Dendritic cell treated with granulocyte-macrophage colony-stimulating factor and Interleukin-4, amounts not matched to agents 40 ng/mL and 50 ng/mL, for 4 days (primary cell): ENCODE measurements at regions not wholly inside any gene's neighbourhood (a gene's known extent, or its start where the extent isn't known, plus 50 kb on each side); places are given as distances from the start of the nearest gene placed in this dataset.
"Not testable (repeated sequence)": the region's sequence is repeated elsewhere in the genome, so short reads cannot be mapped to it uniquely, and the experiment has no call there.

Experiments
- H3K27ac Mint-ChIP-seq: one replicate; pipeline ENCODE4 v1.8.0; 2022; ENCODE audit warnings: mild to moderate bottlenecking, mixed read lengths
- H3K27me3 Mint-ChIP-seq: one replicate; pipeline ENCODE4 v1.8.0; 2022; ENCODE audit warnings: mild to moderate bottlenecking, mixed read lengths
- H3K36me3 Mint-ChIP-seq: one replicate; pipeline ENCODE4 v1.8.0; 2022; ENCODE audit warnings: low read depth, mixed read lengths
- H3K4me1 Mint-ChIP-seq: one replicate; pipeline ENCODE4 v1.8.0; 2022; ENCODE audit warnings: low read depth, mixed read lengths
- H3K4me3 Mint-ChIP-seq: one replicate; pipeline ENCODE4 v1.8.0; 2022; ENCODE audit warnings: mild to moderate bottlenecking, moderate library complexity, mixed read lengths
- H3K9me3 Mint-ChIP-seq: one replicate; pipeline ENCODE4 v1.8.0; 2022; ENCODE audit warnings: mixed read lengths
- intact Hi-C: fragments of 100-400 bp; cut with micrococcal nuclease; formaldehyde crosslinking; loops from one replicate; pipeline ENCODE4 v1.15.0; 2022

DNA sequence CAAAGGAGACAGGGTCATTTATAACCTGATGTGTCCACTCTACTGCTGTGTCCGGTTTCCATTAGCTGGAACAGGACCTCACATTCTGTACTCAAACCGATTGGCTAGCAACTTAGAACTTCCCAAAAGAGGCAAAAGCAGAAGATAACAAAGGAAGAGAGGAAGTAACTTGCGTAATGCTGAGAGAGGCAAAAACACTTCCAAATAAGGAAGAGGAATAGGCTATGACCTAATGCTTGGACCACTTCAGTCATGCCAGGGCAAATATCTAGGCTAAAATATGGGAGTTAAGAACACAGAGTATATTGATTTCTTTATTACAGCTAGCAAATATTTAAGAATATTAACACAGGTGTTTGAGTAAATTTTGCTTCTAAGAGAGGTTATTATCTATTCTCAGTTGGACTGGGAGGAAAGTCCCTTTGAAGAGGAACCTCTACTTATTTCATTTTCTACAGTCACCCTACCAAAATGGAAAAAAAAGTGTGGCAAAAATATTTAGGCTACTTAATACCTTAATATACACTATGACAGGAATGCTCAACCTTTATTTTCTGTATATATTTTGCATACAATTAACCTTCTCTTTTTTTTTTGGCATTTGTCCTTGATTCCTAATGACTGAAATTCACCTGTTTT lies 499.8 kb upstream of the CHORDC1 start:
- H3K36me3 Mint-ChIP-seq, result no peaks in the 10 kb centered on the region
- peaks cover 5% of the 10 kb centered on the region for H3K4me1 Mint-ChIP-seq
- no peak overlapping the region for H3K27ac Mint-ChIP-seq
- H3K4me3 Mint-ChIP-seq, result no peak overlapping the region
- intact Hi-C loops, result no loop called here
- peaks cover 38% of the 10 kb centered on the region for H3K9me3 Mint-ChIP-seq
- no peaks in the 10 kb centered on the region for H3K27me3 Mint-ChIP-seq

GRCh38 chr11:90717522-90717921 lies 494.7 kb upstream of the CHORDC1 start:
- peaks cover 3% of the 10 kb centered on the region for H3K4me1 Mint-ChIP-seq
- H3K27ac Mint-ChIP-seq, result no peak overlapping the region
- no peaks in the 10 kb centered on the region for H3K27me3 Mint-ChIP-seq
- intact Hi-C loops, result no loop called here
- peaks cover 77% of the 10 kb centered on the region for H3K9me3 Mint-ChIP-seq
- no peak overlapping the region for H3K4me3 Mint-ChIP-seq
- H3K36me3 Mint-ChIP-seq, result no peaks in the 10 kb centered on the region

- H3K27me3 Mint-ChIP-seq, result no peaks in the 10 kb centered on the region
- H3K36me3 Mint-ChIP-seq, result no peaks in the 10 kb centered on the region
- H3K4me1 Mint-ChIP-seq, result no peaks in the 10 kb centered on the region
- intact Hi-C loops, result no loop called here
- no peak overlapping the region for H3K27ac Mint-ChIP-seq
- H3K4me3 Mint-ChIP-seq, result no peak overlapping the region
- peaks cover 30% of the 10 kb centered on the region for H3K9me3 Mint-ChIP-seq
Measured at GRCh38 chr11:90705661-90706060, 482.8 kb upstream of the CHORDC1 start.

- H3K9me3 Mint-ChIP-seq, result peaks cover 30% of the 10 kb centered on the region
- intact Hi-C loops, result no loop called here
- H3K27ac Mint-ChIP-seq, result no peak overlapping the region
- H3K27me3 Mint-ChIP-seq, result no peaks in the 10 kb centered on the region
- H3K36me3 Mint-ChIP-seq, result no peaks in the 10 kb centered on the region
- no peak overlapping the region for H3K4me3 Mint-ChIP-seq
- H3K4me1 Mint-ChIP-seq, result no peaks in the 10 kb centered on the region
Measured at GRCh38 chr11:90704510-90704909, 481.7 kb upstream of the CHORDC1 start.

- Mint-ChIP-seq H3K9me3 (peaks cover 30% of the 10 kb centered on the region), H3K27me3 (no peaks in the 10 kb centered on the region), H3K36me3 (no peaks in the 10 kb centered on the region), H3K4me1 (no peaks in the 10 kb centered on the region), H3K27ac (no peak overlapping the region), H3K4me3 (no peak overlapping the region)
- intact Hi-C loops, result no loop called here
Measured at GRCh38 chr11:90701716-90702115, 478.9 kb upstream of the CHORDC1 start.

- H3K36me3 Mint-ChIP-seq, result no peaks in the 10 kb centered on the region
- H3K4me3 Mint-ChIP-seq, result no peak overlapping the region
- H3K27me3 Mint-ChIP-seq, result no peaks in the 10 kb centered on the region
- no peaks in the 10 kb centered on the region for H3K4me1 Mint-ChIP-seq
- peaks cover 30% of the 10 kb centered on the region for H3K9me3 Mint-ChIP-seq
- intact Hi-C loops, result no loop called here
- H3K27ac Mint-ChIP-seq, result no peak overlapping the region
Measured at GRCh38 chr11:90700789-90701439, 478.1 kb upstream of the CHORDC1 start.

GRCh38 chr11:90699791-90700400 lies 477.0 kb upstream of the CHORDC1 start:
- intact Hi-C loops, result no loop called here
- H3K27ac Mint-ChIP-seq, result no peak overlapping the region

GRCh38 chr11:90698238-90698637 lies 475.4 kb upstream of the CHORDC1 start:
- Mint-ChIP-seq H3K4me3 (no peak overlapping the region), H3K4me1 (no peaks in the 10 kb centered on the region), H3K9me3 (peaks cover 26% of the 10 kb centered on the region), H3K27me3 (no peaks in the 10 kb centered on the region), H3K27ac (no peak overlapping the region), H3K36me3 (no peaks in the 10 kb centered on the region)
- intact Hi-C loops, result no loop called here

More at GRCh38 chr11:90699791-90700400, 477.0 kb upstream of the CHORDC1 start:
- H3K4me3 Mint-ChIP-seq, result no peak overlapping the region
- H3K36me3 Mint-ChIP-seq, result no peaks in the 10 kb centered on the region
- no peaks in the 10 kb centered on the region for H3K27me3 Mint-ChIP-seq
- H3K4me1 Mint-ChIP-seq, result no peaks in the 10 kb centered on the region
- H3K9me3 Mint-ChIP-seq, result peaks cover 25% of the 10 kb centered on the region

GRCh38 chr11:90675496-90675895 lies 452.6 kb upstream of the CHORDC1 start:
- H3K27ac Mint-ChIP-seq, H3K4me3 Mint-ChIP-seq, H3K36me3 Mint-ChIP-seq, intact Hi-C loops, H3K4me1 Mint-ChIP-seq, H3K27me3 Mint-ChIP-seq: not testable (repeated sequence)
- peaks cover 28% of the 10 kb centered on the region for H3K9me3 Mint-ChIP-seq

DNA sequence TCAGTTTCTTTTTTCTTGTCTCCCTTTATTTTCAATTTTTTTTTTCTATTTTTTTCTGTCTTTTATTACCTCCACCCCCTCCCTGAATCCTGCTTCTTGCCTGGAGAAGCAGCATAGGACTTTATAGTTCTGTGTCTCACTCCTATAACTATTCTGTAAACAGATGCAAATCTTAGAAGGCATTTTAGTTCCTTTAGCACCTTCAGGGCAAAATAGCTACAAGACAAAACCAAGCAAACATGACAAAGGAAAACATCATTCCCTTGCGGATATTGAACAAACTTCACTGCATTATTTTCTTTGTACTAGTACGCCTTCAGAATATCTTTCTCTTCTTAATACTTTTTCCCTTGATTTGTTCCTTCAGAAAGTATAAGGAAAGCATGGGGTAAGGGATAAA lies 446.2 kb upstream of the CHORDC1 start:
- Mint-ChIP-seq H3K4me3 (no peak overlapping the region), H3K4me1 (no peaks in the 10 kb centered on the region), H3K27me3 (no peaks in the 10 kb centered on the region), H3K9me3 (peaks cover 18% of the 10 kb centered on the region), H3K27ac (no peak overlapping the region), H3K36me3 (no peaks in the 10 kb centered on the region)
- intact Hi-C loops, result no loop called here

- no peaks in the 10 kb centered on the region for H3K4me1 Mint-ChIP-seq
- H3K4me3 Mint-ChIP-seq, result no peak overlapping the region
- no peak overlapping the region for H3K27ac Mint-ChIP-seq
- H3K36me3 Mint-ChIP-seq, result no peaks in the 10 kb centered on the region
- H3K27me3 Mint-ChIP-seq, result no peaks in the 10 kb centered on the region
- intact Hi-C loops, result no loop called here
- H3K9me3 Mint-ChIP-seq, result peaks cover 18% of the 10 kb centered on the region
Measured at GRCh38 chr11:90668502-90668901, 445.7 kb upstream of the CHORDC1 start.

DNA sequence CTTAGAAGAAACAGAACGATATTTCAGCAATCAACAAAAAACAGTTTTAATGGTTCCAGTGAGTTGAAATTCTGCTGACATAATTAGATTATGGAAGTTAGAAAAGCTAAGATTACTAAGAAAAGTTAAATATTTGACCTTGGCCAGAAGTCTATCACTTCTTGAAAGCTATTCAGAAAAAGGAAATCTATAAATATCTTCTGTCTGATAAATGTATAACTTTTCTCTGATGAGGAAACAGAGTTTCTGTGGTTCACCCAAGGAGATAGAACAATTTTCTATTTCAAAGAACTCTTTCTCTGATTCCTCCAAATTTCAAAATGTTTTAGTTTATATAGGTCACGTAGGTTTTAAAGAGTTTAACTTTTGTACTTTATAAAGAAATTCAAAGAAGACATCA lies 438.4 kb upstream of the CHORDC1 start:
- intact Hi-C loops, result no loop called here
- Mint-ChIP-seq H3K27me3 (no peaks in the 10 kb centered on the region), H3K4me1 (no peaks in the 10 kb centered on the region), H3K9me3 (peaks cover 9% of the 10 kb centered on the region), H3K4me3 (no peak overlapping the region), H3K36me3 (no peaks in the 10 kb centered on the region), H3K27ac (no peak overlapping the region)

DNA sequence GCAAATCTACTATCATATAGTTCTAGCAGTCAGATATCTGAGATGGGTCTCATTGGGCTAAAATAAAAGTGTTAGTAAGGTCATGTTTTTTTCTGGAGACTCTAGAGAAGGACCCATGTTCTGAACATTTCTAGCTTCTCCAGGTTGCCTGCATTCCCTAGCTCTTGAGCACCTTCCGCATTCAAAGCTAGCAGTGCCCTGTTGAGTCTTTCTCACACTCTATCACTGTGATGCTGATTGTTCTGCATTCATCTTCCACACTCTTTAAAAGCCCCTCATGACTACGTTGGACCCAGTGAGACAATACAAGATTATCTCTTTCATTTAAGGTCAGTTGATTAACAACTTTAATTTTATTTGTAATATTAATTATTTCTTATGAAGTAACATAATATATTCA lies 433.3 kb upstream of the CHORDC1 start:
- Mint-ChIP-seq H3K27ac (no peak overlapping the region), H3K36me3 (no peaks in the 10 kb centered on the region), H3K4me3 (no peak overlapping the region), H3K4me1 (no peaks in the 10 kb centered on the region), H3K9me3 (no peaks in the 10 kb centered on the region), H3K27me3 (no peaks in the 10 kb centered on the region)
- intact Hi-C loops, result no loop called here

DNA sequence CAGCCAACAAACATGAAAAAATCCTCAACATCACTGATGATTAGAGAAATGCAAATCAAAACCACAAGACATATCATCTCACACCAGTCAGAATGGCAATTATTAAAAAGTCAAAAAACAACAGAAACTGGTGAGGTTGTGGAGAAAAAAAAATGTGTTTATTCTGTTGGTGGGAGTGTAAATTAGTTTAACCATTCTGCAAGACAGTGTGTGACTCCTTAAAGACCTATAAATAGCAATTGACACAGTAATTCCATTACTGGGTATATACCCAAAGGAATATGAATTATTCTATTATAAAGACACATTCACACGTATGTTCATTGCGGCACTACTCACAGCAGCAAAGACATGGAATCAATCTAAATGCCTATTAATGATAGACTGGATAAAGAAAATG lies 427.3 kb upstream of the CHORDC1 start:
- H3K4me1 Mint-ChIP-seq, result no peaks in the 10 kb centered on the region

More for the DNA sequence above, 427.3 kb upstream of the CHORDC1 start:
- Mint-ChIP-seq H3K27ac (no peak overlapping the region), H3K27me3 (no peaks in the 10 kb centered on the region), H3K9me3 (no peaks in the 10 kb centered on the region), H3K36me3 (no peaks in the 10 kb centered on the region), H3K4me3 (no peak overlapping the region)
- intact Hi-C loops, result no loop called here
